Esophagus muscularis mucosa (tissue), 3 donors: ENCODE measurements at regions not wholly inside any gene's neighbourhood (a gene's known extent, or its start where the extent isn't known, plus 50 kb on each side); places are given as distances from the start of the nearest gene placed in this dataset.

Experiments
- CTCF ChIP-seq, 3 experiments: fragments of 200-600 bp in 2 of 3; fragments of 450-650 bp in 1 of 3; sonication (generic) in 2 of 3; IDR thresholded peaks; one replicate each; pipeline ENCODE4 v1.5.1; 2017 to 2019; ENCODE audit warnings: antibody characterized with exemption in 3 of 3, mild to moderate bottlenecking in 2 of 3, moderate library complexity in 1 of 3
- EP300 ChIP-seq: sonication (generic); formaldehyde crosslinking; IDR thresholded peaks from one replicate; pipeline ENCODE4 v1.6.1; 2017; ENCODE audit warnings: antibody characterized with exemption

- no peak for TF ChIP-seq CTCF (IDR thresholded peaks at IDR 0.05)
- TF ChIP-seq EP300: no peak
Measured at GRCh38 chr6:77011929-77012545, 451.3 kb downstream of the HTR1B start.
